A204.1 (cell line): ENCODE measurements at regions not wholly inside any gene's neighbourhood (a gene's known extent, or its start where the extent isn't known, plus 50 kb on each side); places are given as distances from the start of the nearest gene placed in this dataset.

Experiments
- FAIRE-seq: peaks from 2 replicates; lab custom pipeline; 2012; peaks lifted over from hg19 to GRCh38; lab: Jason Lieb, UNC

GRCh38 chr15:95085056-95085455, 853.7 kb downstream of the MCTP2 start:
- FAIRE-seq: no peak

- no peak for FAIRE-seq
These were observed 855.3 kb downstream of the MCTP2 start for GRCh38 chr15:95086531-95087252.

- no peak for FAIRE-seq
These were observed 855.9 kb downstream of the MCTP2 start for GRCh38 chr15:95087253-95087609.

GRCh38 chr15:95091444-95091843, 860.1 kb downstream of the MCTP2 start:
- no peak for FAIRE-seq

GRCh38 chr15:95095250-95095649, 863.9 kb downstream of the MCTP2 start:
- FAIRE-seq: peak; percentile 90

GRCh38 chr15:95096651-95097050, 865.3 kb downstream of the MCTP2 start:
- FAIRE-seq: no peak

GRCh38 chr15:95097361-95097760, 866.0 kb downstream of the MCTP2 start:
- no peak for FAIRE-seq

- FAIRE-seq: no peak
These were observed 873.9 kb downstream of the MCTP2 start for GRCh38 chr15:95105229-95105628.

GRCh38 chr15:95106801-95107200, 875.4 kb downstream of the MCTP2 start:
- no peak for FAIRE-seq

- no peak for FAIRE-seq
These were observed 877.3 kb downstream of the MCTP2 start for GRCh38 chr15:95108673-95109072.

GRCh38 chr15:95111969-95112368, 880.6 kb downstream of the MCTP2 start:
- FAIRE-seq: no peak

GRCh38 chr15:95113041-95113440, 881.7 kb downstream of the MCTP2 start:
- no peak for FAIRE-seq

- no peak for FAIRE-seq
These were observed 887.8 kb downstream of the MCTP2 start for GRCh38 chr15:95119041-95119610.

GRCh38 chr15:95120595-95120994, 889.2 kb downstream of the MCTP2 start:
- FAIRE-seq: no peak

GRCh38 chr15:95121191-95121590, 889.8 kb downstream of the MCTP2 start:
- FAIRE-seq: no peak

- FAIRE-seq: peak; percentile 9
These were observed 894.4 kb downstream of the MCTP2 start for GRCh38 chr15:95125803-95126202.

- FAIRE-seq: no peak
These were observed 896.0 kb downstream of the MCTP2 start for GRCh38 chr15:95127356-95127755.

- no peak for FAIRE-seq
These were observed 898.2 kb downstream of the MCTP2 start for GRCh38 chr15:95129574-95129973.

GRCh38 chr15:95131131-95131556, 899.8 kb downstream of the MCTP2 start:
- FAIRE-seq: no peak

- no peak for FAIRE-seq
These were observed 901.4 kb downstream of the MCTP2 start for GRCh38 chr15:95132774-95133173.

GRCh38 chr15:95134431-95135110, 903.2 kb downstream of the MCTP2 start:
- FAIRE-seq: no peak

- no peak for FAIRE-seq
These were observed 907.4 kb downstream of the MCTP2 start for GRCh38 chr15:95138604-95139270.

GRCh38 chr15:95141486-95141885, 910.1 kb downstream of the MCTP2 start:
- no peak for FAIRE-seq
